Omental fat pad (tissue), 3 donors: ENCODE measurements at regions not wholly inside any gene's neighbourhood (a gene's known extent, or its start where the extent isn't known, plus 50 kb on each side); places are given as distances from the start of the nearest gene placed in this dataset.
A peak's percentile ranks its signal among the peaks of the same experiment; 100 is the strongest.

Experiments
- ATAC-seq: fragments of 150-250 bp; one replicate; pipeline ENCODE4 v1.9.1; 2016; ENCODE audit warnings: mild to moderate bottlenecking, moderate library complexity; ENCODE audit not compliant: low FRiP score
- DNase-seq: peaks from one replicate; pipeline ENCODE4 v3.0.0-alpha.2; 2019; ENCODE audit warnings: low spot score
- TF ChIP-seq, protein P1 (sequence below), 3 donors: fragments of 450-650 bp; IDR thresholded peaks; one replicate each; pipeline ENCODE4 v1.5.1; 2016 to 2017; ENCODE audit warnings: antibody characterized with exemption in 3 of 3, mild to moderate bottlenecking in 3 of 3, moderate library complexity in 2 of 3

DNA sequence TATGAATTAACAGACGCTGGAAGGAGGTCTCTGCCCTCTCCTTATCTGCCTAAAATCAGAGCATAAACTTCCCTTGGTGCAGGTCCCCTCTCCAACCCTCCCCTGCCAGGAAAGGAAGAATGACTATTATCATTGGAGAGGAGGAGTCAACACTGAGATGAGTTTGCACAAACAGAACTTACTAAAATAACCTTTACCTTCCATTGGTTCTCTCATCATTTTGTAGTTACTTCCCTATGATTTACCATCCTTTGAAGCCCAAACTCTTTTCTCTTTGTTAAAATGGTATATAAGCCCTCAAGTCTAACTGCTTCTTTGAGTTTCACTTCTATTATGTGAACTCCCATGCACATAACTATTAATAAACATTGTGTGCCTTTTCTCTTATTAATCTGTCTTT, 64.2 kb upstream of the EEA1 start:
- ATAC-seq (no peak), DNase-seq (no peak)
- TF ChIP-seq, protein P1, sequence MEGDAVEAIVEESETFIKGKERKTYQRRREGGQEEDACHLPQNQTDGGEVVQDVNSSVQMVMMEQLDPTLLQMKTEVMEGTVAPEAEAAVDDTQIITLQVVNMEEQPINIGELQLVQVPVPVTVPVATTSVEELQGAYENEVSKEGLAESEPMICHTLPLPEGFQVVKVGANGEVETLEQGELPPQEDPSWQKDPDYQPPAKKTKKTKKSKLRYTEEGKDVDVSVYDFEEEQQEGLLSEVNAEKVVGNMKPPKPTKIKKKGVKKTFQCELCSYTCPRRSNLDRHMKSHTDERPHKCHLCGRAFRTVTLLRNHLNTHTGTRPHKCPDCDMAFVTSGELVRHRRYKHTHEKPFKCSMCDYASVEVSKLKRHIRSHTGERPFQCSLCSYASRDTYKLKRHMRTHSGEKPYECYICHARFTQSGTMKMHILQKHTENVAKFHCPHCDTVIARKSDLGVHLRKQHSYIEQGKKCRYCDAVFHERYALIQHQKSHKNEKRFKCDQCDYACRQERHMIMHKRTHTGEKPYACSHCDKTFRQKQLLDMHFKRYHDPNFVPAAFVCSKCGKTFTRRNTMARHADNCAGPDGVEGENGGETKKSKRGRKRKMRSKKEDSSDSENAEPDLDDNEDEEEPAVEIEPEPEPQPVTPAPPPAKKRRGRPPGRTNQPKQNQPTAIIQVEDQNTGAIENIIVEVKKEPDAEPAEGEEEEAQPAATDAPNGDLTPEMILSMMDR (IDR thresholded peaks at IDR 0.05) = no peak

DNA sequence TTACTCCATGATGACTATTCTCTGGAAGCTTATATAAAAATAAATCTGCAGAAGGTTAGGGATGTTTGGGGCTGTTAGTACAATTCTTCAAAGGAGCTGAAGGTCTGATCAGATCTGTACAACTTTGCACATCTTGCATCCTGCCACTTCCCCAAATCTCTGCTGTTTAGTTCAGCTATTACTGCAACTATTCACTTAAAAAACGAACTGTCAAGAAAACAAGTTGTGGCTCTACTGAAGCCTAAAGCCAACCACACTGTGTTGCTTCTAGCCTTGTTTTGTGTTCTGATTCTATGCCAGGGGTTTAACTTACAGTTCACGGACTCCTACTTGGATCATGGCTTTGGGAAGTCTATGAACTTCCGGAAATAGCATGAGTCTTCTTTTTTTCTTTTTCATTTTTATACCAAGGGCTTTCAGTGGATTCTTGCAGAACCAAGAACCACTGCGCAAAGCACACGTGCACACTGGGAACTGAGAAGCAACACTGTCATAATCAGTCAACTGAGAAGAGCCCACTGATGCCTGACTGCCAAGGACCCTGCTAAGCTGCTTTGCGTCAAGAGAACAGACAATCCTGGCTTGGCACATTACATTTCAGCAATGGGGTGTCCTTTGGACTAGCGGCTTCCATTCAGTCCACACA, 66.3 kb upstream of the EEA1 start:
- DNase-seq (no peak), ATAC-seq (no peak)
- TF ChIP-seq, protein P1 (IDR thresholded peaks at IDR 0.05) = no peak

DNA sequence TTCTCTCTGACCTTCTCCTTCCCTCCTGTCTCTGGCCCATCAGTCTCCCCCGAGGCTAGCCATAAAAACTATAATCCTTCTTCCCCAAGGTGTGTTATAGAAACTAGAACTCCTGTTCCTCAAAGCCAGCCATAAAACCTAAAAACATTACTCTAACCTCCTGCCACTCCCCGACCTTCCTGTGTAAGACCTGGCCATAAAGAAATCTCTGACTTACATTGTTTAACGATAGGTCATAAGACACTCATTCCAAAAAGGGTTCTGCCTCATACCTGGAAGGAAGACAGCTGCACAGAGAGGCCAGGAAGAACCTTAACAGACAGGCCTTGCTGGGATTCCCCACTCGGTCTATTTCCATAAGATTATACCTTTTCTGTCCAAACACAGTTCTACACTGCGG, 70.9 kb upstream of the EEA1 start:
- TF ChIP-seq, protein P1 (IDR thresholded peaks at IDR 0.05) = no peak
- no peak for DNase-seq
- ATAC-seq = no peak

DNA sequence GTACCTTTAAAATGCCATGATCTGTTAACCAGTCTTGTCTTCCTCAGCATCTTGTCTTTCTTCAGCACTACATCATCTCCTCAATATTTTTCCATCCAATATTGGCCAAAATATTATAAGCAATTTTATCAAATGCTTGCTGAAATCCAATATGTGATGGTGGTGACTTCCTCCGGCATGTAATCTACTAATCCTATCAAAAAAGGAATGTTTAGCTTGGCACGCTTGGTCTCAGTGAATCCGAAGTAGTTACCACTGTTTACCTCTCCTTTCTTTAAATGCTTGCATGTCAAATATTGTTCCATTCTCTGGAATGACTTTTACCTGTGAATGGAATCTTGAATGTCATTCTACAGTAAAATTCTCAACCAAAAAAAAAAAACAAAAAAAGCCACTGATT, 72.3 kb upstream of the EEA1 start:
- TF ChIP-seq, protein P1 (IDR thresholded peaks at IDR 0.05) = no peak
- ATAC-seq (no peak), DNase-seq (no peak)

DNA sequence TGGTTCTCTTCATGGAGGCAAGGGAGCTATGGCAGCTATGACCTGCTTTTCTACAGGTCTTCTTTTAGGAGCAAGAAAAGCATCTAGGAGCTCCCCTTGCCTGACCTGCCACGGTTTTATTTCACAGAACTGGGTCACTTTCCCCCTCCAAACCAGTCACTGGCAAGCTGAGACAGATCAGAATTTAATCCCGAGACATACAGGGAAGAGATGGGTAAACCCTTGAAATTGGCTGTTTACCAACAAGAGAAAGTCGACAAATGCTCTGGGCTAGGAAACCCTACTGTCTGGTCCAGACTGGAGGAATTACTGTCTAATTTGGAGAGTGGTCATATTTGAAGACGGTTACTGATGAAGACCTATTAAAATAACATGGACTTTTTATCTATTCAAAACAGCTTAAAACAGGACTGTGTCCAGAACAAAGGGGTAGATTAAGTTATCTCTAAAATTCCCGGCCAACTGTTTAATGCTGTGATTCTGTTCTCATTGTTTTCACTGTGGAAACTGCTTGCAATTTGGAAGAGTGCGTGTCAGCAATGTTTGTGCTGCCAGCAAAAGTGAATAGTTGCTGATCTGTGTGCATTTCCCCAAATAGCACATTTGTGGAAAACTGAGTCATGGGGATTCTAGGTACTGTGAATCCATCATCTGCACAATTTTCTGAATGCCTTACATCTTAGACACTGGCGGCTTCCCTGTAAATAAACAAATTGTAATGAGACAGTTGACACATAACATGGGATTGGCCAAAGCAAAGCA, 73.4 kb upstream of the EEA1 start:
- ATAC-seq (peak; percentile 69), DNase-seq (no peak)
- TF ChIP-seq, protein P1 (IDR thresholded peaks at IDR 0.05) = no peak

DNA sequence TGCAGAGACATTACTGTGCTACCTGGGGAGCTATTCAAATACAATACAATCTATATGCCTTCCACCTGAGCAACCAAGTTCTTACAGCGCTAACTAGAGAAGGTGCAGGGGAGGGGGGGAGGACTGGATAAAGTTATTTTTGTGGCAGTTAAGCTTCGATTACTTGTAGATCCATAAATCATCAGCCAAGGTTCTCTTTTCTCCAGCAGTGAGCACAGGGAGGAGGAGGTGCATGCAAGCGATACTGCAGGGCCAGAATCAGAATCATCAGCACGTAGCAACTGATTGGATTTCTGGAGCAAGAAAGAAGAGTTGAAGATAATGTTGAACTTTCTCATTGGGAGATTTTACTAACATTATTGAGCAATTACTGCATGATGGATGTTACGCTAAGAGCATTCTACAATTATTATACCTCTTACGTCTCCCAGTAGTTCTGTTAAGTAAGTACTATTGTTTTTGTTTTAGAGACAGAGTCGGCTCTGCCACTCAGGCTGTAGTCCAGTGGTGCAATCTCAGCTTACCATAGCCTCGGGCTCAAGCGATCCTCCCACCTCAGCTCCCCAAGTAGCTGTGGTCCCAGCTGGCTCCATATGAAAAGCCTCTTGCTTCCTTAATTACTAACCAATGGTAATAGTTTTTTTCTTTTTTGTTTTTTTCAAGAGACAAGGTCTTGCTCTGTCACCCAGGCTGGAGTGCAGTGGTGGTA, 74.6 kb upstream of the EEA1 start:
- peak; percentile 43 for ATAC-seq
- TF ChIP-seq, protein P1 (IDR thresholded peaks at IDR 0.05) = no peak
- no peak for DNase-seq
